Epithelial cell of proximal tubule (primary cell): ENCODE measurements at regions not wholly inside any gene's neighbourhood (a gene's known extent, or its start where the extent isn't known, plus 50 kb on each side); places are given as distances from the start of the nearest gene placed in this dataset.
"Not testable (repeated sequence)": the region's sequence is repeated elsewhere in the genome, so short reads cannot be mapped to it uniquely, and the experiment has no call there.

Source experiments
- DNase-seq: peaks from one replicate; pipeline ENCODE4 v3.0.0-alpha.2; 2011; ENCODE audit warnings: low read depth
- H3K4me3 ChIP-seq: 2 replicates; pipeline ENCODE4 v1.5.1; 2011; ENCODE audit warnings: low read depth, mild to moderate bottlenecking, low read length
- TF ChIP-seq, protein P1 (sequence below): conservative IDR thresholded peaks from 2 replicates; pipeline ENCODE4 v1.5.1; 2012; ENCODE audit warnings: low read depth, mild to moderate bottlenecking, low read length

DNA sequence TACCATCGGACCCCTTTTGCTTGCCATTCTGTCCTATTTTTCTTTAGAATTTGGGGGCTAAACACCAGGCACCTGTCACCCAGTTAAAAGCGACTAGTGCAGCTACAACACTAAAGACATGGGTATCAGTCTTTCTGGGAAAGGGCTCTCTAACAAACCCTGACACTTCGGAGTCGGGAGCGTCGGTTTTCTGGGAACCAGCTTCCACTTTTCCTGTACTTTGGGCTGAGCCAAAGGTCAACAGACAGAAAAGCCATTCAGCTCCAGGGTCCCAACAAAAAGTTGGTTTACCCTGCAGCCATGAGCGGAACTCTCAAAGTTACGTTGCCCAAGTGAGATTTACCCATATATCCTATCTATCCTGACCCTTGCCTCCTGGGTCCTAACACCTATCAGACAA lies 337.0 kb upstream of the SLITRK5 start:
- H3K4me3 ChIP-seq: no peak overlapping the region
- no peak for DNase-seq
- TF ChIP-seq, protein P1, sequence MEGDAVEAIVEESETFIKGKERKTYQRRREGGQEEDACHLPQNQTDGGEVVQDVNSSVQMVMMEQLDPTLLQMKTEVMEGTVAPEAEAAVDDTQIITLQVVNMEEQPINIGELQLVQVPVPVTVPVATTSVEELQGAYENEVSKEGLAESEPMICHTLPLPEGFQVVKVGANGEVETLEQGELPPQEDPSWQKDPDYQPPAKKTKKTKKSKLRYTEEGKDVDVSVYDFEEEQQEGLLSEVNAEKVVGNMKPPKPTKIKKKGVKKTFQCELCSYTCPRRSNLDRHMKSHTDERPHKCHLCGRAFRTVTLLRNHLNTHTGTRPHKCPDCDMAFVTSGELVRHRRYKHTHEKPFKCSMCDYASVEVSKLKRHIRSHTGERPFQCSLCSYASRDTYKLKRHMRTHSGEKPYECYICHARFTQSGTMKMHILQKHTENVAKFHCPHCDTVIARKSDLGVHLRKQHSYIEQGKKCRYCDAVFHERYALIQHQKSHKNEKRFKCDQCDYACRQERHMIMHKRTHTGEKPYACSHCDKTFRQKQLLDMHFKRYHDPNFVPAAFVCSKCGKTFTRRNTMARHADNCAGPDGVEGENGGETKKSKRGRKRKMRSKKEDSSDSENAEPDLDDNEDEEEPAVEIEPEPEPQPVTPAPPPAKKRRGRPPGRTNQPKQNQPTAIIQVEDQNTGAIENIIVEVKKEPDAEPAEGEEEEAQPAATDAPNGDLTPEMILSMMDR: no peak

DNA sequence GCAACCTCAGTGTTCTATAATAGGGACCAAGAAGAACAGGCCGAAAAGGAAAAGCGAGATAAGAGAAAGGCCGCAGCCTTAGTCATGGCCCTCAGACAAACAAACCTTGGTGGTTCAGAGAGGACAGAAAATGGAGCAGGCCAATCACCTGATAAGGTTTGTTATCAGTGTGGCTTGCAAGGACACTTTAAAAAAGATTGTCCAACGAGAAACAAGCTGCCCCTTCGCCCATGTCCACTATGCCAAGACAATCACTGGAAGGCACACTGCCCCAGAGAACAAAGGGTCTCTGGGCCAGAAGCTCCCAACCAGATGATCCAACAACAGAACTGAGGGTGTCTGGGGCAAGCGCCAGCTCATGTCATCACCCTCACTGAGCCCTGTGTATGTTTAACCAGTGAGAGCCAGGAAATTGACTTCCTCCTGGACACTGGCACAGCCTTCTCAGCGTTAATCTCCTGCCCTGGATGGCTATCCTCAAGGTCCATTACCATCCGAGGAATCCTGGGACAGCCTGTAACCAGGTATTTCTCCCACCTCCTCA lies 334.8 kb upstream of the SLITRK5 start:
- not testable (repeated sequence) for DNase-seq, H3K4me3 ChIP-seq

DNA sequence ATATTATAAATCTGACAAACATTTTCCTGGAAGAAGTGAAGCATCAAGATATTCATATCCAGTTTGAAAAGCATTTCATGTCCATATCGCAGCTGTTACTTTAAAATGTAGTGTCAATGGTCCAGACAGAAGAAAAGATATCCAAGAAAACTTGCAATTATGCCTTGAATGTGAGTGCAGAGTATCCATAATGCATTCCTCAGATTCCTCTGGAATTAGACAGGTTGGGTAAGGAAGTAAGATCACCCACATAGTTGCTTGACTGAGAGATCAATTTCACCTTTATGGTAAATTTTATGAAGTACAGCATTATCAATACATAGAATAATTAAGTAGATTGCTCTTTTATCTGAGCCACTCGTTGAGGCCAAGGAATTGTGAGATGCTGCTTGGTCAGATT lies 327.0 kb upstream of the SLITRK5 start:
- TF ChIP-seq, protein P1: no peak
- no peak for DNase-seq
- H3K4me3 ChIP-seq: no peak overlapping the region

DNA sequence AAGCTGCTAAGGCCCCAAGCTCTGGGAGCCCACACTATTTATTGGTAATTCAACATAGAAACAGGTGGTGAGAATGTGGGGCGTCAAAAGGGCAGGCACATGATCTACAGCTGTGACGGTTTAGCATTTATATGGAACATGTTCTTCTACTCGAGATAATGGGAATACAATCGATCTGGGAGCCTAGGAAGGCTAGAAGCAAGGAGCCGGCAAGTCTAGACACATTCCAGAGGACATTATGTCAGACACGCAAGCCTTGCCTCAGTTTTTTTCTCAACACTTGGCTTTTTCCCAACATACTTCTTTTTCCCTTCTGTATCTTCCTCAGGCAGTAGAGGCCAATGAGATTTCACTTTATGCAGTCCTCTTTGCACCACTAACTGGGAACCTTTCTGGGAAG lies 315.7 kb upstream of the SLITRK5 start:
- no peak overlapping the region for H3K4me3 ChIP-seq
- TF ChIP-seq, protein P1: no peak
- DNase-seq: no peak

DNA sequence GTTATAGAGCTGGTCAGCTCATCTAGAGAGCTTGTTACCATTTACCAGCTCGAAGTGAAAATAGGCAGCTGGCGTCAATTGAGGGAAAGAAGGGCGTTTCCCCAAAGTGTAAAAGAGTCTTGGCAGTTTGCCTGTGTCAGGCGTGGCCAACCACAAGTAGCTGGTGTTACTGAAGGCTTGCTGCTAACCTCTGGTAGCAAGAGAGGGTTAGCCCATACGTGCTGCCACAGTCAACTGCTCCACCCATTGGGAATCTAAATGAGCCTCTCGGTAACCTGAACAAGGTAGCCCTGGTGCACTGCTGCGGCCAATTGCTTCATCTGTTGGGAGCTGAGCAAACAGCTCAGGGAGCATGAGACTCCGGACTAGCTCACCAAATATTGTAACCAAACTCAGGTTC lies 314.9 kb upstream of the SLITRK5 start:
- no peak for DNase-seq
- H3K4me3 ChIP-seq: no peak overlapping the region
- TF ChIP-seq, protein P1: no peak

DNA sequence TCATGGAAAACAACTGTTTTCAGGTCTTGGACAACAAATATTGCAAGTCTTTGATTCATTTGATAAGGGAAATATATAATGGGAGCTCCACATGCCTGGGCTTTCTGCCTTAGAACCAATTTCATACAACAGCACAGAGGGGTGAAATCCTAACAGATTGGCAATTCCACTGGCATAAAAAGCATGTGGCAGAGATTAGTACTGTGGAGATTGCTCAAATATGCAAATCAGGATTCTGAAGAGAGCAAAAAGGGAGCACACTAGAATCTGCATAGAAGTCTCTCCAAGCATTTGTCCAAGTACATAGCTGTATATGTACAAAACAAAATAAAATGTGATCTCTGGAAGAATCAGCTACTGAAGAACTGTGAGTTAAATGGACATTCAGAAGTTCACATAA lies 312.9 kb upstream of the SLITRK5 start:
- TF ChIP-seq, protein P1: no peak
- DNase-seq: no peak
- no peak overlapping the region for H3K4me3 ChIP-seq

DNA sequence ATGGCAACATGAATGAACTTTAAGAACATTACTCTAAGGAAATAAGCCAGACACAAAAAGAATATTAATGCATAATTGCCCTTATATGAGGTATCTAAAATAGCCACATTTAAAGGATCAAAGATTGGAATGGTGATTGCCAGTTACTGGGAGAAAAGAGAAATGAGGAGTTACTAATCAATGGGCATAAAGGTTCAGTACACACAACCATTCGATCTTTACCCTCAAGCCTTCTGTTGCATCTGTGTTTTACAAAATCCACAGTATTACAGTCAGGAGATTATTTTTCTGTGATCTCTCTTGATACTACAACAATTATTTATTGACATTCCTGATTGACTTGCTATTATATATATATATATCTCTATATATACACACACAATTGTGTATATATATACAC lies 310.0 kb upstream of the SLITRK5 start:
- TF ChIP-seq, protein P1: no peak
- DNase-seq: no peak
- no peak overlapping the region for H3K4me3 ChIP-seq

DNA sequence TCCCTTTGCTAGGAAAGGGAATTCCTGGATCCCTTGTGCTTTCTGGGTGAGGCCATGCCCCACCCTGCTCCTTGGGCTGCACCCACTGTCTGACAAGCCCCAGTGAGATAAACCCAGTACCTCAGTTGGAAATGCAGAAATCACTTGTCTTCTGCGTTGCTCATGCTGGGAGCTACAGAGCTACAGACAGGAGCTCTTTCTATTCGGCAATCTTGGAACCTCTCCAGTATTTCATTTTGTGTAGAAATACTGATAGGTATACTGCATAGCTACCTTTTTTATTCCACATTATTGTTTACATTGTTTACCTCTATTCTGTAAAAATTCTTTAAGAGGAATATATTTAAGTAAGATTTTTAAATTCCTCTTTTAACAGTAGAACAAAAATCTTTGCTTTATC lies 302.5 kb upstream of the SLITRK5 start:
- H3K4me3 ChIP-seq: no peak overlapping the region
- TF ChIP-seq, protein P1: no peak
- DNase-seq: no peak
